HUES64 (cell line): ENCODE measurements at regions not wholly inside any gene's neighbourhood (a gene's known extent, or its start where the extent isn't known, plus 50 kb on each side); places are given as distances from the start of the nearest gene placed in this dataset.
"Not testable (repeated sequence)": the region's sequence is repeated elsewhere in the genome, so short reads cannot be mapped to it uniquely, and the experiment has no call there.

Source experiments
- H3K27ac ChIP-seq: 2 replicates; pipeline ENCODE4 v1.7.0; 2013; ENCODE audit warnings: low read depth, low read length, inconsistent platforms
- H3K27me3 ChIP-seq: 2 replicates; pipeline ENCODE4 v1.6.1; 2013; ENCODE audit warnings: mild to moderate bottlenecking, low read length; ENCODE audit not compliant: insufficient read depth
- H3K36me3 ChIP-seq: 2 replicates; pipeline ENCODE4 v1.6.1; 2013; ENCODE audit warnings: mild to moderate bottlenecking, low read length; ENCODE audit not compliant: insufficient read depth
- H3K4me1 ChIP-seq: 2 replicates; pipeline ENCODE4 v1.6.1; 2013; ENCODE audit warnings: mild to moderate bottlenecking, low read length, moderate library complexity; ENCODE audit not compliant: insufficient read depth
- H3K4me3 ChIP-seq: 2 replicates; pipeline ENCODE4 v1.5.1; 2013; ENCODE audit warnings: mild to moderate bottlenecking, low read length, moderate library complexity
- H3K9ac ChIP-seq: 2 replicates; pipeline ENCODE4 v1.6.1; 2013; ENCODE audit warnings: mild to moderate bottlenecking, low read depth, low read length
- H3K9me3 ChIP-seq: 2 replicates; pipeline ENCODE4 v1.6.1; 2013; ENCODE audit warnings: low read depth, low read length; ENCODE audit not compliant: insufficient read depth
- WGBS: fragments of 150-250, 120-280 bp; methylation state at CpG from one replicate; pipeline ENCODE4 v1.1.7; 2013; ENCODE audit warnings: missing lambda C conversion rate; 5-methylcytosine and 5-hydroxymethylcytosine counted together

DNA sequence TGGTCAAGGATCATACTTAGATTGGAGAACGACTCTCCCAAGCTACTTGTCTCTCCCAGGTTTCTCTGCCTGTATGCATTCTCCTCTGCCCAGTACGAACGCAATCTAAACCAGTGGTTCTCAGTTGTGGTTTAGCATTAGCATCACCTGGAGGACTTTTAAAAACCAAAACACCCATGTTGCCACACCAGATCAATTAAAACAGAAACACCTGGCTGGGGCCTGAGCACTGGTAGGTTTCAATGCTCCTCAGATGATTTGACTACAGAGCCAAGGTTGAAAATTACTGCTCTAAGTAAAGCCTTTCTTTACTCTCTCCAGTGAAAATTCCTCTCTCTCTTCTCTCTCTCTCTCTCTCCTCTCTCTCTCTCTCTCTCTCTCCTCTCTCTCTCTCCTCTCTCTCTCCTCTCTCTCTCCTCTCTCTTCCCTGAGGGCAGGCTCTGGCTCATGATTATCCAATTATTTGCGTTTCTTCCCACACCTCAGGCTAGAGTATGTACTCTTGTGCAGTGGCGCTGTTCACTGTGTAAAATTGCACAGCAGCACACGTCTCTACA, 153.7 kb upstream of the FGF13 start:
- no peaks in the 10 kb centered on the region for H3K36me3 ChIP-seq
- 91% methylated on average over 6 of the region's 6 CpGs for WGBS
- H3K27ac ChIP-seq = no peak overlapping the region
- H3K9ac ChIP-seq = no peak overlapping the region
- H3K9me3 ChIP-seq = no peaks in the 10 kb centered on the region
- peaks cover 5% of the 10 kb centered on the region; the same call in 1 of the 2 replicates for H3K4me1 ChIP-seq
- H3K4me3 ChIP-seq = no peak overlapping the region
- H3K27me3 ChIP-seq = no peaks in the 10 kb centered on the region

DNA sequence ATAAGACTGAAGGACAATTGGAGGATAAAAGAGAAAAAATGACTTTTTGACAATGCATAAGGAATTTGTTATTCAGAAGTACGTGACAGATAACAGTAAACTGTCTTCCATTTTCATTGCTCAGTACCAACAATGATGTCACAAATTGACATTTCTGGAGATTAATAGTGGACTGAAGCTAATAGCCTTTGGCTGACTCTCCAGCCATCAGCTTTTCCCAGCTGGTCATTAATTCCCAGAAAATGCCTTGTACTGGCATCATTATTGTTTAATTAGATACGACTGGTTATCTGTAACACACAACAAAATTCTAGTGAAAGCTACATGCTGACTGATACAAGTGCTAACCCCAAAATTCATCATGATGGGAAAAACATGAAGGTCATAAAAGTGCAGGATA, 147.9 kb upstream of the FGF13 start:
- H3K4me1 ChIP-seq = peaks cover 19% of the 10 kb centered on the region; the same call in 1 of the 2 replicates
- H3K27me3 ChIP-seq = no peaks in the 10 kb centered on the region
- no peak overlapping the region for H3K27ac ChIP-seq
- no peaks in the 10 kb centered on the region for H3K36me3 ChIP-seq
- WGBS = 80% methylated on average over 1 of the region's 2 CpGs
- no peak overlapping the region for H3K4me3 ChIP-seq
- H3K9ac ChIP-seq = no peak overlapping the region
- H3K9me3 ChIP-seq = no peaks in the 10 kb centered on the region

GRCh38 chrX:138858951-138859350, 147.4 kb upstream of the FGF13 start:
- H3K27me3 ChIP-seq = no peaks in the 10 kb centered on the region
- H3K4me1 ChIP-seq = peaks cover 19% of the 10 kb centered on the region; the same call in 1 of the 2 replicates
- H3K4me3 ChIP-seq = no peak overlapping the region
- H3K36me3 ChIP-seq = no peaks in the 10 kb centered on the region
- no peak overlapping the region for H3K27ac ChIP-seq
- H3K9ac ChIP-seq = no peak overlapping the region
- no peaks in the 10 kb centered on the region for H3K9me3 ChIP-seq
- 88% methylated on average over 4 of the region's 4 CpGs for WGBS

DNA sequence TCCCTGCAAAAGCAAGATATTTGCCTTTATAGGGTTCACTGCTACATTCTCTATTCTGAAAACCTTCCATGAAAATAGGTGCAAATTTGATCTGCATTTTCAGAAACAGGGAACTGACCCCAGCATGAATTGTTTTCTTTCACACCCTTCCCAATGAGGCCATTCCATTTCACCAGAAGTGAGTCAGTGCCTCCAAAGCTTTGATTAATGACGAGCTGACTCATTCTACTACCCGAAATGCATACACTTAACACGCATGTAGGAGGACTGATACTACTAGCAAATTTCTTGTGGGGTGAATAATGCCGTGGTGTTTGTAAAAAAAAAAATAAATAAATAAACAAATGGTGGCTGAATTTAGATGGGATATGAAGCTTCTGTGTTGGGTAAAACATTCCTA, 146.9 kb upstream of the FGF13 start:
- no peaks in the 10 kb centered on the region for H3K9me3 ChIP-seq
- no peaks in the 10 kb centered on the region for H3K36me3 ChIP-seq
- H3K4me1 ChIP-seq = peaks cover 19% of the 10 kb centered on the region; the same call in 1 of the 2 replicates
- H3K9ac ChIP-seq = no peak overlapping the region
- no peak overlapping the region for H3K4me3 ChIP-seq
- no CpG with 5 or more reads among the region's 4 CpGs for WGBS
- H3K27me3 ChIP-seq = no peaks in the 10 kb centered on the region
- peak overlapping the region; percentile 71 for H3K27ac ChIP-seq

DNA sequence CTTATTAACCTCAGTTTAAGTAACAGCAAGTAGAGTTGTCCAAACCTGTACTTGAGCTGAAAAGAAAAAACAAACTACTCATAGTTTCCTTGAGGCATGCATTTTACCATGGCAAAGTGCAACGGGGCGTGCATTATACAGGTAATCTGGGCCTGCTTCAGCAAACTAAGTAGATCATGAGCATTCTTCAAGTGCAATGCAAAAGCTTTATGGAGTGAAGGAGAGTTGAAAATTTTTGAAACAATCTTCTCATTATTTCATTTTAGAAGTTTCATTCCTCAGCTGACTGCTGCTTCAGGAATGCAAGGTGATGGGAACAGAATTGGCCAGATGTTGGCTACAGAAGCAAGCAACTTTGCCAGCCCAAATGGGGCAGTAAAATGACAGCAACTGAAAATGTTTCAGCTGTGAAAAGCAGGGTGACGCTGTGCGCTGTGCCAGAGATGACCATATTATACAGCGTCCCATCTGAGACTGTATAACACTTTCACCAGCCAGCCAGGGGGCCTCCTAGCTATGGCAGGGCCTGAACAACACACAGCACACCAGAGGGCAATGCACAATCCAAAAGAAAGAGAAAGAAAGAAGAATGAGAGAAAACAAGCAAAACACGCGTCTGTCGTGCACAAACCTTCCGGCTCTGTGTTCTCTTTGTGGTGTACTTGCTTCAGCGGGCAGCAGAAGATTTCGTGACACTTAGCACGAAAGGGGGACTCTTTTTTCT, 145.5 kb upstream of the FGF13 start:
- Histone ChIP-seq H3K27ac (no peak overlapping the region), H3K36me3 (no peaks in the 10 kb centered on the region), H3K9me3 (no peaks in the 10 kb centered on the region), H3K9ac (no peak overlapping the region), H3K27me3 (no peaks in the 10 kb centered on the region), H3K4me1 (peaks cover 19% of the 10 kb centered on the region; the same call in 1 of the 2 replicates), H3K4me3 (no peak overlapping the region)
- 96% methylated on average over 12 of the region's 12 CpGs for WGBS

DNA sequence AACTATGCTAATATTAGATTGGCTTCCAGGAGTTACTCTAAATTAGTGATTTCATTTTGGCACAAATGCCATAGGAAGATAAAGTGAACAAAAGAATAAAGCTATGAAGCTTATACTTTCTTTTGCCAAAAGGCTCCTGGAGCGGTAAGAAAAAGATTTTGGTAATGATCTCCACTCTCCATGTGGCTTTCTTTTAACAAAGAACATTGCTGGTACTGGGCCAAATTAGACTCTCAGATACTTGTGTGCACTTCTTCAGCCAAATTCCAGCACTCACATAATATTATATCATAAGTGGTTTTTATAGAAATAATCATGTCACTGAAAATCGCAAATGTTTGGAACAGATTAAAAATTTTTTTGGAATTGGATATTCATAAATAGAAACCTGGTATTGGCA, 142.4 kb upstream of the FGF13 start:
- H3K36me3 ChIP-seq = no peaks in the 10 kb centered on the region
- peaks cover 19% of the 10 kb centered on the region; the same call in 1 of the 2 replicates for H3K4me1 ChIP-seq
- H3K9me3 ChIP-seq = no peaks in the 10 kb centered on the region
- 97% methylated on average over 2 of the region's 2 CpGs for WGBS
- no peak overlapping the region for H3K9ac ChIP-seq
- no peak overlapping the region for H3K27ac ChIP-seq
- no peak overlapping the region for H3K4me3 ChIP-seq
- H3K27me3 ChIP-seq = no peaks in the 10 kb centered on the region

GRCh38 chrX:138849521-138849920, 138.0 kb upstream of the FGF13 start:
- H3K9me3 ChIP-seq = no peaks in the 10 kb centered on the region
- H3K9ac ChIP-seq = no peak overlapping the region
- WGBS = 100% methylated on average over 2 of the region's 2 CpGs
- no peak overlapping the region for H3K4me3 ChIP-seq
- H3K27ac ChIP-seq = no peak overlapping the region
- no peaks in the 10 kb centered on the region for H3K4me1 ChIP-seq
- H3K36me3 ChIP-seq = no peaks in the 10 kb centered on the region
- H3K27me3 ChIP-seq = no peaks in the 10 kb centered on the region

- WGBS = 77% methylated on average over 3 of the region's 3 CpGs
These were observed 136.4 kb upstream of the FGF13 start for GRCh38 chrX:138847930-138848329.

DNA sequence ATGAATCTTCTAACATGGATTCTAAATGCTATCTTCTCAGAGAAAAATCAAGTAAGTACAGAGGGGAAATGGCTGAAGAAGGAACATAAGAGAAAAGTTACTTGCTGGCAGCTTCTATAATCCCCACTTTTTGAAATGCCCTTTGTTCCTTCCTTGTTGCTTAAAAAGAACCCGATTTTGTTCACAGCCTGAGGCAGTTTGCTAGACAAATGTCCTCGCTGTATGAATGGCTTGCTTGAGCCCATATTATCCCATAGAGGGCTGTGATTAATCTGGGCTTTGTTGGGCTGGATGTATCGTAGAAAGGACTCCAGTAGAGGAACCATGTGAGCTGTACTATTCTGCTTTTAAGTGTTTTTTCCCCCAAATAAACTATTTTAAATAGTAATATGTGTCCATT, 134.3 kb upstream of the FGF13 start:
- H3K9ac ChIP-seq = no peak overlapping the region
- no peaks in the 10 kb centered on the region for H3K4me1 ChIP-seq
- no peaks in the 10 kb centered on the region for H3K36me3 ChIP-seq
- WGBS = 87% methylated on average over 2 of the region's 3 CpGs
- no peak overlapping the region for H3K27ac ChIP-seq
- H3K27me3 ChIP-seq = no peaks in the 10 kb centered on the region
- no peaks in the 10 kb centered on the region for H3K9me3 ChIP-seq
- H3K4me3 ChIP-seq = no peak overlapping the region

More at GRCh38 chrX:138847930-138848329, 136.4 kb upstream of the FGF13 start:
- Histone ChIP-seq H3K9ac (no peak overlapping the region), H3K9me3 (no peaks in the 10 kb centered on the region), H3K4me3 (no peak overlapping the region), H3K4me1 (no peaks in the 10 kb centered on the region), H3K27ac (no peak overlapping the region), H3K27me3 (no peaks in the 10 kb centered on the region), H3K36me3 (no peaks in the 10 kb centered on the region)

DNA sequence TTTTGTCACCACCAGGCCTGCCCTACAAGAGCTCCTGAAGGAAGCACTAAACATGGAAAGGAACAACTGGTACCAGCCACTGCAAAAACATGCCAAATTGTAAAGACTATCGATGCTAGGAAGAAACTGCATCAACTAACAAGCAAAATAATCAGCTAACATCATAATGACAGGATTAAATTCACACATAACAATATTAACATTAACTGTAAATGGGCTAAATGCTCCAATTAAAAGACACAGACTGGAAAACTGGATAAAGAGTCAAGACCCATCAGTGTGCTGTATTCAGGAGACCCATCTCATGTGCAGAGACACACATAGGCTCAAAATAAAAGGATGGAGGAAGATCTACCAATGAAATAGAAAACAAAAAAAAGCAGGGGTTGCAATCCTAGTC, 95.9 kb upstream of the FGF13 start:
- H3K4me3 ChIP-seq, H3K27me3 ChIP-seq, H3K36me3 ChIP-seq, H3K27ac ChIP-seq, H3K4me1 ChIP-seq, H3K9ac ChIP-seq, H3K9me3 ChIP-seq: not testable (repeated sequence)
- WGBS = 100% methylated on average over 1 of the region's 1 CpG

- Histone ChIP-seq H3K4me1 (no peaks in the 10 kb centered on the region), H3K36me3 (no peaks in the 10 kb centered on the region), H3K4me3 (no peak overlapping the region), H3K27ac (no peak overlapping the region), H3K9me3 (no peaks in the 10 kb centered on the region), H3K9ac (no peak overlapping the region), H3K27me3 (no peaks in the 10 kb centered on the region)
- 100% methylated on average over 1 of the region's 1 CpG for WGBS
These were observed 82.7 kb upstream of the FGF13 start for GRCh38 chrX:138794246-138794645.
